IPS DF 6.9 (cell line): ENCODE measurements at regions not wholly inside any gene's neighbourhood (a gene's known extent, or its start where the extent isn't known, plus 50 kb on each side); places are given as distances from the start of the nearest gene placed in this dataset.
A peak's percentile ranks its signal among the peaks of the same experiment; 100 is the strongest.

ENCODE experiments used
- DNase-seq: peaks from one replicate; pipeline ENCODE4 v3.0.0-alpha.2; 2013; ENCODE audit warnings: low read depth, low spot score
- H3K27ac ChIP-seq: one replicate; pipeline ENCODE4 v1.5.1; 2013; ENCODE audit warnings: low read length, control low read depth
- H3K27me3 ChIP-seq: 2 replicates; pipeline ENCODE4 v1.6.1; 2013; ENCODE audit warnings: mild to moderate bottlenecking, low read length; ENCODE audit not compliant: control insufficient read depth, insufficient read depth
- H3K36me3 ChIP-seq: 2 replicates; pipeline ENCODE4 v1.6.1; 2013; ENCODE audit warnings: low read length; ENCODE audit not compliant: control insufficient read depth, insufficient read depth
- H3K4me1 ChIP-seq: 2 replicates; pipeline ENCODE4 v1.6.1; 2013; ENCODE audit warnings: low read length; ENCODE audit not compliant: control insufficient read depth, insufficient read depth
- H3K4me3 ChIP-seq: 2 replicates; pipeline ENCODE4 v1.5.1; 2013; ENCODE audit warnings: mild to moderate bottlenecking, low read length
- H3K9me3 ChIP-seq: 2 replicates; pipeline ENCODE4 v1.6.1; 2013; ENCODE audit warnings: low read length, inconsistent platforms; ENCODE audit not compliant: control insufficient read depth, insufficient read depth
- WGBS: extraction: QIAGEN DNeasy Blood & Tissue Kit; methylation state at CpG from one replicate; pipeline ENCODE4 v1.1.7; 2013; ENCODE audit warnings: mixed read lengths, missing lambda C conversion rate; ENCODE audit not compliant: insufficient read length, insufficient coverage; 5-methylcytosine and 5-hydroxymethylcytosine counted together

DNA sequence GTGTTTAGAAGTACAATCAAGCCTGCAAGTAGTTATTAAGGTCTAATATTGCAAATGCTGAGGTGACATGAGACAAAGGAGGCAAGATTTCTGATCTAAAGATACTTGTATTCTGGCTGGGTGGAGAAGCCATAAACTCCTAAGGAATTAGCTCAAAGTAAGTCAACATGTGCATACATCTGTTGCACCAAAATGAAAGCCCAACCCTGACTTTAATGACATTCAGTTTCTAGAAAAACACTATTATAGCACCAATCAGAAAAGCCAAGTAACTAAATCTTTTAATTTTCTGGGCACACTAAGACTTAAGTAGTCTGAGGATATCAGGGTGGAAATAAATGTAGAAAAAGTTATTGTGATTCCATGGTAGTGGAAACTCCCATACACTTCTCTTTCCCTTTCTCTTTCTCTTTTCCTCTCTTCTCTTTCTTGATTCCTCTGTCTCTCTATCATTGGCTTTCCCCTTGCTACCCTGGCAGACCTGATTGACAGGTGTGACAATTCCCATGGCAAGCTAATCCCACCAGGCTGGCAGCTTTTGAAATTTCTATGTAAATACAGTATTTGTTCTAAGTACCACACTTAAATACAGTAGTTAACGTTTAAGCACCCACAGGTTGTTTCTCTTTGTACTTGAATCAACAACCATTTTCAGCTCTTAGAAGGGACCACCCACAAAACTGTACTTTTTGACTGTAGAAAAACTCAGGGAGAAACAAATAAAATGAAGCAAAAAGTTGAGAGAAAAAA, 528.4 kb upstream of the SEMA6D start:
- no peak overlapping the region for H3K4me3 ChIP-seq
- no CpG with 5 or more reads among the region's 1 CpG for WGBS
- H3K27me3 ChIP-seq: peaks cover 27% of the 10 kb centered on the region
- H3K9me3 ChIP-seq: no peaks in the 10 kb centered on the region
- H3K4me1 ChIP-seq: no peaks in the 10 kb centered on the region; the same call in 1 of the 2 replicates
- DNase-seq: no peak
- H3K36me3 ChIP-seq: no peaks in the 10 kb centered on the region
- H3K27ac ChIP-seq: no peak overlapping the region

DNA sequence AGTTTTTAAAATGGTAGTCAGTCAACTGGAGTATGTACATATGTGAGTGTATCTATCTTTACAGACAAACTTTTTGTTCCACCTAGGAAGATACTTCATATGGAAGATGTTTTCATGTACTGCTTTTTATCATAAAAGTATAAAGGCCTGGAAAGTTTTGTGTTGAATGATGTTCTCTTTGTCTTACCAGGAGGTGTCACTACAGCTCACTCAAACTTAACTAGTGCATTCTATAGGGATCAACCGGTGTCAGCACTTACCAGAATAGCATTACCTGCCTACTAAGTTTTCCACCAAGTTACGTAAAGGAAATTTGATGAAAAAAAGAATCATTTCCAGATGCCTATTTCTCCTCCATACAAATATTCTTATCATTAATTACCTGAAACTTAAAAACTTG, 522.6 kb upstream of the SEMA6D start:
- Histone ChIP-seq H3K27me3 (peaks cover 6% of the 10 kb centered on the region), H3K4me1 (no peaks in the 10 kb centered on the region; the same call in 1 of the 2 replicates), H3K36me3 (no peaks in the 10 kb centered on the region), H3K4me3 (no peak overlapping the region), H3K9me3 (no peaks in the 10 kb centered on the region), H3K27ac (no peak overlapping the region)
- no CpG with 5 or more reads among the region's 2 CpGs for WGBS
- DNase-seq: no peak

DNA sequence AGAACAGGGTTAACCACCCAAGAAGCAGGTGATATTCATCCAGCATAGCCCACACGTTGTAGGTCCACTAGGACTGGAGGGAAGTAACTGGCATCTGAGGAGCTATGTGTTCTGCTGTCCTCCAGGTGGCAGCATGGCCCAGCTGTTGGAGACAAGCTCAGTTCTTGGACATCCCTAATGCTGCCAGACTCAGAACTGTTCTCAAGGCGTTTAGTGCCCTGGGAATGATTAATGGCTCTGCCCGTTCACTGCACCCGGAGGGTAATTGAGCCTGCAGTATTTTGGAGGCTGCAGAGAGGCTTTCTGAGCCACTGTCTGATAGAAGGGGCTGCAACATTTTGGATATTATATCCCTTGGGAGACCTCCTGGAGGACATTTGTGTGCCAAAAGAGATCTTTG, 521.3 kb upstream of the SEMA6D start:
- Histone ChIP-seq H3K4me3 (no peak overlapping the region), H3K27ac (no peak overlapping the region), H3K27me3 (peaks cover 3% of the 10 kb centered on the region; the same call in 1 of the 2 replicates), H3K9me3 (no peaks in the 10 kb centered on the region), H3K36me3 (no peaks in the 10 kb centered on the region), H3K4me1 (no peaks in the 10 kb centered on the region; the same call in 1 of the 2 replicates)
- DNase-seq: peak; percentile 84
- no CpG with 5 or more reads among the region's 4 CpGs for WGBS

DNA sequence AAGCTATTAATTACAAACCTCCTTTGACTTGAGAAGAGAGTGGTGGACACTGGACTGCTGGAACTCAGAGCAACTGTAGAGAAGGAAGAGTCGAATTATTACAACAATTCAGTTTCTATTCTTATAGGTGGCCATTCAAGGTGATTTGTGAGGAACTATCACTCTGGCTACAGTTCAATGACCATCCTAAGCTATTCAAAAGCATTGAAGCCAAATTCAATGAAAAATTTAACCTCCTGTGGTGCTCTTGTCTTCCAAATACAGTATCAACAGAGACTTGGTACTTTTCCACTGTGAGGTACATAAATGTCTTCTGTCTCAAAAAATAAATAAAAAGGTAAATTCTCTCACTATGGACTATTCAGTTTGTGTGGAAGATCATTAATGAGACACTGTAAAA, 513.3 kb upstream of the SEMA6D start:
- Histone ChIP-seq H3K36me3 (no peaks in the 10 kb centered on the region), H3K27ac (no peak overlapping the region), H3K9me3 (no peaks in the 10 kb centered on the region), H3K4me3 (no peak overlapping the region), H3K4me1 (peaks cover 6% of the 10 kb centered on the region), H3K27me3 (no peaks in the 10 kb centered on the region)
- DNase-seq: no peak
- WGBS: no CpG with 5 or more reads among the region's 1 CpG

DNA sequence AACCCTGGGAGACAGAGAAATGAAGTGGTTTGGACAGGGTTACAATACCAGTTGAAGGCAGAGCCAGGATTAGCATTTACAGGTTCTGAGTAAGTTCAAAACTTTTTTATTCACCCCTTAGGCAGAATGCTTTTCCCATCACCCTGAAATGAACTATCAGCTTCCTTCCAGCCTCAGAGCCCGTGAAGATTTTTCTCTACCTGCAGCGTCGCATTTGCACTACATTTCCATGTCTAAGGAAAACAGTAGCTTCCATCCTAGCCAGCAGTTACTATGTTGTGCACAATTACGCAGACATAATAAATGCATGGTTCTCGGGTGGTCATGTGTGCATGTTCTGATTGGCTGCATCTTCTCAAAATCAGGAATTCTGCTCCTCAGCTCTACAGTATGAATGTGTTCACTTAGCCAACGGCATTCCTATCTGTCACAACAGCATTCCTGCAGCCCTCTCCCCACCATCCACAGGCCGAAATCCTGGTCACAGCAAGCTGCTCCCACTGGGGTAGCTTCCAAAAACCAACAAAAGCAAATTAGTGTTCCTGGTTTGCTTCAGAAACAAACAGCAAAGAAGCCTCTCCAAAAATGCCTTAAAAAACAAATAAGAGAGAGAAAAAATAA, 510.8 kb upstream of the SEMA6D start:
- H3K36me3 ChIP-seq: no peaks in the 10 kb centered on the region
- DNase-seq: no peak
- no CpG with 5 or more reads among the region's 7 CpGs for WGBS
- H3K27ac ChIP-seq: no peak overlapping the region
- peaks cover 6% of the 10 kb centered on the region for H3K4me1 ChIP-seq
- no peaks in the 10 kb centered on the region for H3K9me3 ChIP-seq
- no peaks in the 10 kb centered on the region for H3K27me3 ChIP-seq
- no peak overlapping the region for H3K4me3 ChIP-seq

DNA sequence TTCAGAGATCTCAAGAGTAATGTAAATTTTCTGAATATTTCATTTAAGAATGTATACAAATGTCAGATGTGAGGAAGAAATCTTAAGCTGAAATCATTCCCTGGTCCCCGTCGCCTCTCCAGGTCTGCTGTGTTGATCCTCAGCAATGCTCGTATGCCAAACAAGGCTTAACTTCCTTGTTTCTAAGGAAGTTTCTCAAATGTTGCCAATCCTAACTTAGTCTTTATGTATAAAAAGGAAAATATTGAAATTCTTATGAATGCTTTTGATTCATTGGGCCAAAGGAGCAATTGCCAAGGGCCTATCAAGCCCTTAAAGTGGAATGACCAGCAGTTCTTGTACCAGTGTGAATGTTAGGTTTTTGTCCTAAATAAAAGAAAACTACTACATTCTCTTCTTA, 507.7 kb upstream of the SEMA6D start:
- H3K4me3 ChIP-seq: no peak overlapping the region
- no peak overlapping the region for H3K27ac ChIP-seq
- H3K9me3 ChIP-seq: no peaks in the 10 kb centered on the region
- whole genome bisulfite sequencing: no CpG with 5 or more reads among the region's 3 CpGs
- no peaks in the 10 kb centered on the region for H3K27me3 ChIP-seq
- DNase-seq: no peak
- H3K36me3 ChIP-seq: no peaks in the 10 kb centered on the region
- peaks cover 6% of the 10 kb centered on the region for H3K4me1 ChIP-seq

DNA sequence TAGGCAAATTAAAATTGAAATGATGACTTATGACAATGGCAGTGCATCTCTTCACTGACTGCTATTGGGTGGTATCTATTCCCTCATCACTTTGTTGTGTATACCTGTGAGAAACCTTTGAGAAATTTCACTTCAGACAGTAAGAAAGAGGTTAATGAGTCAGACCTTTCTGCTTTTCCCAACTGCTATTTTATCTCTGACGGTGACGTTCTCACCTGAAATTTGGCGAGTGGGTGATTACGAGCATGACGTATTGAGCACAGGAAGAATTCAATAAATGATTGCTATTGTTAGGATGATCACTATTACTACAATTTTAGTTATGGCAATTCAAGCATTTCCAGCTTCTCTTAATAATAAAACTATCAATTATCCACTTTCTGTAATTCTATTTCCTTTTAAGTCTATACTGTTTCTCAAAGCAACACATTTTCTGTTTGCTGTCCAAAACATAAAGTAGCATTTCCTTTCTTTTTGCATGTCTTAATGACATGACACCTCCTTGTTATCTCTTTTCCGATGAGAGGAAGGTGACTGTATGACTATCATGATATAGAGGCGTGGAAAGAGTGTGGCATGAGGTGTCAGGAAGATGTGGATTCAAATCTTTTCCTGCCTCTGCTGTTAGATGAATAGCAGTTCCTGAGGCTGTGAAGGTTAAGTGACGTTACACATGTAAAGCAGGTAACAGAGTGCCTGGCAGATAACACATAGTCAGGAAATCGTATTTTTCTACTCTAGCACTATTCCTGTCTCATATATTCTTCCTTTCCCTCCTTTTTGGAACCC, 504.9 kb upstream of the SEMA6D start:
- Histone ChIP-seq H3K9me3 (no peaks in the 10 kb centered on the region), H3K27ac (no peak overlapping the region), H3K4me1 (peaks cover 3% of the 10 kb centered on the region; the same call in 1 of the 2 replicates), H3K36me3 (no peaks in the 10 kb centered on the region), H3K27me3 (no peaks in the 10 kb centered on the region), H3K4me3 (no peak overlapping the region)
- no CpG with 5 or more reads among the region's 9 CpGs for WGBS
- no peak for DNase-seq

DNA sequence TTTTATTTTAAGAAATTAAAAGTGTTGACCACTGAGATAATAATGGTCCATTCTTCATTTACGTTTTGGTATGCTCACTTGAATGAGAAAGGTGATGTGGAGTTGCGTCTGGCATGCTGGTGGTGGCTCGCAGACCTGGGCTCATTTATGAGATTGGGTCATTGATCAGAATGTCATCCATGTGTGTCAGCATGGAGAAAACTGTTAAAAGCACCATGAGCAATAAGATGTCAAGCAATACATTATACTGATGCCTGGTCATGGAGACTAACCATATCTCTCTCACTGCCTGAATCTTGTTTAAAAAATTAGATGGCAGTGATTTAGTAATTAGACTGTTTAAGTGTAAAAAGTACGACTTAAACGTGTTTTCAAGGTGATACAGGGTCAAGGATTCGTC, 503.4 kb upstream of the SEMA6D start:
- no peaks in the 10 kb centered on the region for H3K27me3 ChIP-seq
- H3K4me3 ChIP-seq: no peak overlapping the region
- no peaks in the 10 kb centered on the region for H3K9me3 ChIP-seq
- no peak overlapping the region for H3K27ac ChIP-seq
- no CpG with 5 or more reads among the region's 6 CpGs for WGBS
- no peak for DNase-seq
- H3K4me1 ChIP-seq: no peaks in the 10 kb centered on the region
- H3K36me3 ChIP-seq: no peaks in the 10 kb centered on the region

DNA sequence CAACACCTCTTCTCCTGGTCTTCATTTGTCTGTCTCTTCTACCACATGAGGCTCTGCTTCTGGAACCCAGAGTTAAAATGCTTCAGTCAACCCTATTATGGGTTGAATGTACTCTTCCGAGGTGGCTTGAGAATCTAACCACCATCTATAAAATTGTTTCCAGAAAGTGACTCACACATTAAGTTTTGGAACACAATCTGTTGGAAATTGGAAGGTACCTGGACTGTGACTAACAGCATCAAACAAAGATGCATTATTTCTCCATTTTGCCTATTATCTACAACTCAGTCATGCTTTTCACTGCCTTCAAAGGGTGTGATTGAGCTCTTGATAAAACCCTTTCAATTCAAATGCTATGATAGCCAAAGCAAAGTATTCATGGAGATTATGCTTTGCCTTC, 499.0 kb upstream of the SEMA6D start:
- H3K27me3 ChIP-seq: no peaks in the 10 kb centered on the region
- WGBS: no CpG with 5 or more reads among the region's 1 CpG
- no peak overlapping the region for H3K4me3 ChIP-seq
- H3K27ac ChIP-seq: no peak overlapping the region
- no peaks in the 10 kb centered on the region for H3K36me3 ChIP-seq
- no peaks in the 10 kb centered on the region for H3K4me1 ChIP-seq
- DNase-seq: no peak
- no peaks in the 10 kb centered on the region for H3K9me3 ChIP-seq

DNA sequence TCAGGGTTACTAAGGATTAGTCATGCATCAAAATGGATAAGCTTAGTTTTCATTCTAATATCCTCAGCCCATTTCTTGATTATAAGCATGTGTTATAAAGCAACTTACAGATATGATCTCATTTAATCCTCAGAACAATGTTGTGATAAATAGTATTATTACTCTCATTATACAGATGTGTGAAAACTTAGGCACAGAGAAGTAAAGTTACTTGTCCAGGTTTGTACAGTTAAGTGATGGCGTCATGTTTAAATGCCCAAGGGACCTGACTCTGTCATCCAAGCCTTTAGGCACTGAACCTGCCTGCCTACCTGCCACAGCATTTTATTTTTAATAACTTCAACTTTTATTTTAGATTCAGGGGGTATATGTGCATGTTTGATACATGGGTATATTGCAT, 472.9 kb upstream of the SEMA6D start:
- no peak overlapping the region for H3K27ac ChIP-seq
- H3K36me3 ChIP-seq: no peaks in the 10 kb centered on the region
- H3K27me3 ChIP-seq: no peaks in the 10 kb centered on the region
- no peak for DNase-seq
- no peak overlapping the region for H3K4me3 ChIP-seq
- no CpG with 5 or more reads among the region's 1 CpG for WGBS
- peaks cover 2% of the 10 kb centered on the region; the same call in 1 of the 2 replicates for H3K4me1 ChIP-seq
- H3K9me3 ChIP-seq: no peaks in the 10 kb centered on the region
